K562 (cell line): ENCODE measurements at regions not wholly inside any gene's neighbourhood (a gene's known extent, or its start where the extent isn't known, plus 50 kb on each side); places are given as distances from the start of the nearest gene placed in this dataset.

Source experiments
- ATAC-seq: fragments of 200-7000 bp; cut with Tn5 transposase; 3 replicates; pipeline ENCODE4 v1.9.1; 2020; ENCODE audit warnings: moderate library complexity
- BruUV-seq: library from RNA; stranded (reverse); fragments of 400-500 nt; replicated peaks from 2 replicates; lab custom pipeline; 2021; lab: Mats Ljungman, UMichigan
- CTCF ChIA-PET: fragments of 300-600 bp; formaldehyde crosslinking; extraction: SDS; loops from one replicate; lab custom pipeline; 2021; ENCODE audit warnings: low intra/inter-chr PET ratio; lab: Yijun Ruan, JAX
- POLR2A ChIA-PET: fragments of 300-600, 350-650 bp; sonication (Branson Sonifier 250); formaldehyde crosslinking; extraction: SDS; loops from one replicate; lab custom pipeline; 2021; ENCODE audit warnings: antibody characterized with exemption, inconsistent platforms; lab: Yijun Ruan, JAX
- DNase-seq, 4 experiments: peaks; one replicate each; pipeline versions ENCODE4 v3.0.0 to v3.0.0-alpha.2; 2011 to 2018; ENCODE audit warnings: low spot score in 3 of 4, mixed read lengths in 3 of 4; ENCODE audit errors: extremely low read depth in 1 of 4
- FAIRE-seq: peaks from 2 replicates; lab custom pipeline; 2011; peaks lifted over from hg19 to GRCh38; lab: Jason Lieb, UNC
- H2AFZ ChIP-seq: 2 replicates; pipeline ENCODE4 v1.6.0; 2011; ENCODE audit warnings: low read depth, low read length, control low read depth, inconsistent platforms
- H3K27ac ChIP-seq: fragments of 200-600 bp; 3 replicates; pipeline ENCODE4 v1.8.0; 2011; ENCODE audit warnings: low read depth, mild to moderate bottlenecking, control low read depth, inconsistent platforms, low read length, moderate library complexity, mixed read lengths; ENCODE audit errors: extremely low read depth
- H3K27me3 ChIP-seq, 2 experiments: fragments of 300-600 bp in 1 of 2; 2 replicates in 1 of 2; 3 replicates in 1 of 2; pipeline versions ENCODE4 v1.6.0 to v1.8.0; 2011; ENCODE audit warnings: inconsistent platforms in 2 of 2, low read length in 2 of 2, mild to moderate bottlenecking in 1 of 2, mixed read lengths in 1 of 2, moderate library complexity in 1 of 2; ENCODE audit not compliant: control insufficient read depth in 2 of 2, insufficient read depth in 2 of 2
- H3K36me3 ChIP-seq: fragments of 300-600 bp; 3 replicates; pipeline ENCODE4 v1.8.0; 2011; ENCODE audit warnings: mild to moderate bottlenecking, low read length, inconsistent platforms; ENCODE audit not compliant: control insufficient read depth, insufficient read depth
- H3K4me1 ChIP-seq, 2 experiments: fragments of 200-600 bp in 1 of 2; replicated peaks in 1 of 2; 2 replicates in 1 of 2; 3 replicates in 1 of 2; pipeline versions ENCODE4 v1.5.1 to v1.8.0; 2011; ENCODE audit warnings: inconsistent platforms in 2 of 2, low read length in 2 of 2, mild to moderate bottlenecking in 1 of 2, mixed read lengths in 1 of 2, moderate library complexity in 1 of 2; ENCODE audit not compliant: control insufficient read depth in 2 of 2, insufficient read depth in 2 of 2
- H3K4me2 ChIP-seq: 2 replicates; pipeline ENCODE4 v1.6.1; 2011; ENCODE audit warnings: low read length, control low read depth, inconsistent platforms, mixed read lengths; ENCODE audit not compliant: insufficient read depth
- H3K4me3 ChIP-seq: fragments of 200-600 bp; sonication (generic), shearing (Covaris generic); 2 replicates; pipeline ENCODE4 v1.5.1; 2016; ENCODE audit warnings: control low read depth, inconsistent platforms
- H3K79me2 ChIP-seq: fragments of 200-600 bp; 3 replicates; pipeline ENCODE4 v1.8.0; 2011; ENCODE audit warnings: low read length, inconsistent platforms; ENCODE audit not compliant: control insufficient read depth, insufficient read depth
- H3K9ac ChIP-seq, 2 experiments: 2 replicates each; pipeline versions ENCODE4 v1.6.0 to v1.6.1; 2011; ENCODE audit warnings: low read depth in 2 of 2, low read length in 2 of 2, control low read depth in 1 of 2, inconsistent platforms in 1 of 2, mild to moderate bottlenecking in 1 of 2, mixed read lengths in 1 of 2; ENCODE audit not compliant: insufficient read depth in 1 of 2
- H3K9me1 ChIP-seq: one replicate; pipeline ENCODE4 v1.6.0; 2011; ENCODE audit warnings: inconsistent platforms, mild to moderate bottlenecking, low read length, moderate library complexity; ENCODE audit not compliant: control insufficient read depth, insufficient read depth
- H3K9me3 ChIP-seq: replicated peaks from 2 replicates; pipeline ENCODE4 v1.5.1; 2011; ENCODE audit warnings: low read depth, low read length, inconsistent platforms; ENCODE audit not compliant: control insufficient read depth, insufficient read depth
- H4K20me1 ChIP-seq: replicated peaks from 2 replicates; pipeline ENCODE4 v1.6.1; 2011; ENCODE audit warnings: low read length, inconsistent platforms, mixed read lengths; ENCODE audit not compliant: control insufficient read depth, insufficient read depth
- BACH1 ChIP-seq: fragments of 200-800 bp; sonication (Bioruptor generic); IDR thresholded peaks from 2 replicates; pipeline ENCODE4 v1.6.1; 2016; ENCODE audit warnings: missing genetic modification characterization, missing compliant biosample characterization
- CTCF ChIP-seq, 3 experiments: IDR thresholded peaks in 2 of 3; conservative IDR thresholded peaks in 1 of 3; 2 replicates each; pipeline ENCODE4 v1.5.1; 2011 to 2012; ENCODE audit warnings: low read length in 3 of 3, mild to moderate bottlenecking in 3 of 3, control low read depth in 2 of 3, improper control_type of control experiment in 1 of 3, inconsistent platforms in 1 of 3, low read depth in 1 of 3, mixed read lengths in 1 of 3, moderate library complexity in 1 of 3; ENCODE audit not compliant: insufficient read depth in 2 of 3
- RAD21 ChIP-seq, 2 experiments: fragments of 250-450 bp in 1 of 2; fragments of 450-650 bp in 1 of 2; sonication (Bioruptor Pico) in 1 of 2; formaldehyde crosslinking in 1 of 2; IDR thresholded peaks in 1 of 2; conservative IDR thresholded peaks in 1 of 2; 2 replicates each; pipeline versions ENCODE4 v1.4.0 to v1.8.0; 2020 to 2022; ENCODE audit warnings: mild to moderate bottlenecking in 2 of 2, moderate library complexity in 1 of 2
- RFX5 ChIP-seq: IDR thresholded peaks from 2 replicates; pipeline ENCODE4 v1.6.1; 2011; ENCODE audit warnings: low read depth, mild to moderate bottlenecking, improper control_type of control experiment, low read length
- WGBS: fragments of 100-300 bp; shearing (Covaris generic); methylation state at CpG from one replicate; pipeline ENCODE4 v1.1.6; 2016; ENCODE audit warnings: low coverage, mixed read lengths; ENCODE audit not compliant: insufficient coverage; ENCODE audit errors: missing lambda C conversion rate; 5-methylcytosine and 5-hydroxymethylcytosine counted together
- in situ Hi-C: fragments of 300-500 bp; cut with MboI; formaldehyde crosslinking; loops from 4 replicates; pipeline ENCODE4 v1.15.0; 2018; ENCODE audit warnings: inconsistent platforms, mixed read lengths
- intact Hi-C: fragments of 100-400 bp; cut with micrococcal nuclease; formaldehyde crosslinking; loops from 2 replicates; pipeline ENCODE4 v1.14.2; 2022

GRCh38 chr12:127690161-127690560, 576.8 kb upstream of the TMEM132C start:
- no TSS peak for BruUV-seq

More at GRCh38 chr12:127690161-127690560, 576.8 kb upstream of the TMEM132C start:
- no peak for FAIRE-seq
- no peak overlapping the region for H3K4me2 ChIP-seq
- TF ChIP-seq BACH1 (tag), result no peak
- TF ChIP-seq RFX5, result no peak
- TF ChIP-seq RAD21 (CRISPR knock-in tag; conservative IDR thresholded peaks at IDR 0.05 in 1 of 2, IDR thresholded peaks at IDR 0.05 in 1 of 2), result peak in 1 of 2 experiments; percentile 26; a peak in 1 of 4 replicates
- TF ChIP-seq CTCF (IDR thresholded peaks at IDR 0.05 in 2 of 3, conservative IDR thresholded peaks at IDR 0.05 in 1 of 3; ENCODE audit: insufficient read depth in 2 of 3, low read depth in 1 of 3, low read length in 3 of 3), result peak in 1 of 3 experiments; percentile 33; a peak in 2 of 6 replicates
- TF ChIP-seq, all 486 proteins: peak for 2
- ChIA-PET POLR2A (no interaction called here), CTCF (interaction anchor here (0.6 kb wide), 1 partner anchor 905 kb away, joined by 3 read pairs; no protein-coding TSS in a partner anchor)
- intact Hi-C loops (no loop called here), in situ Hi-C loops (no loop called here)
- no peaks in the 10 kb centered on the region for H3K27me3 ChIP-seq
- WGBS, result 7% methylated on average over 5 of the region's 5 CpGs
- no peaks in the 10 kb centered on the region for H3K36me3 ChIP-seq
- no peak overlapping the region for H3K9ac ChIP-seq
- DNase-seq, result peak in 1 of 4 experiments; percentile 12
- ATAC-seq, result no peak
- H3K9me1 ChIP-seq, result no peaks in the 10 kb centered on the region
- no peak overlapping the region for H3K4me3 ChIP-seq
- no peak overlapping the region for H3K27ac ChIP-seq
- no peaks in the 10 kb centered on the region for H3K4me1 ChIP-seq
- H3K9me3 ChIP-seq, result no peaks in the 10 kb centered on the region
- no peaks in the 10 kb centered on the region for H3K79me2 ChIP-seq
- no peak overlapping the region for H2AFZ ChIP-seq
- H4K20me1 ChIP-seq, result no peaks in the 10 kb centered on the region
